HG03095 (cell line): ENCODE measurements at regions not wholly inside any gene's neighbourhood (a gene's known extent, or its start where the extent isn't known, plus 50 kb on each side); places are given as distances from the start of the nearest gene placed in this dataset.
"Not testable (repeated sequence)": the region's sequence is repeated elsewhere in the genome, so short reads cannot be mapped to it uniquely, and the experiment has no call there.

Source experiments
- ATAC-seq: cut with Tn5 transposase; IDR thresholded peaks from one replicate; pipeline ENCODE4 v1.9.1; 2021; ENCODE audit warnings: moderate library complexity; ENCODE audit not compliant: unreplicated experiment

DNA sequence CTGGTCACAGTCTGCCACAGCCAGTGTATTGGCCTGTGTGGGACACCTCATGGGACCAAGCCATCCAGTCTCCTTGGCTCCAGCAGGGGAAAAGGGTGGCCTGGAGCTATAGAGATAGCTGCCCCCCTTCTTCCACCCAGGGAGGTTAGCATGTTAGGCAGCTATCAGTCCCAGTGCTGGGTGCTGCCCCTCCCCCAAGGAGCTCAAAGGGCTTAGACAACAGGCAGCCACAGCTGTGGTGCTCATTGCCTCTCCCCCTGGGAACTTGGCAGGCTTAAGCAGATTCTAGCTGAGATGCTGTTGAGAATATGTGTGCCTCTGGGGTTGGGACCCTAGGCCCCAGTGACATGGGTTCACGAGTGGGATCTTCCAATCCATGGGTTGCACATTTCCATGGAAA lies 226.0 kb upstream of the PTGER4 start:
- no peak for ATAC-seq

DNA sequence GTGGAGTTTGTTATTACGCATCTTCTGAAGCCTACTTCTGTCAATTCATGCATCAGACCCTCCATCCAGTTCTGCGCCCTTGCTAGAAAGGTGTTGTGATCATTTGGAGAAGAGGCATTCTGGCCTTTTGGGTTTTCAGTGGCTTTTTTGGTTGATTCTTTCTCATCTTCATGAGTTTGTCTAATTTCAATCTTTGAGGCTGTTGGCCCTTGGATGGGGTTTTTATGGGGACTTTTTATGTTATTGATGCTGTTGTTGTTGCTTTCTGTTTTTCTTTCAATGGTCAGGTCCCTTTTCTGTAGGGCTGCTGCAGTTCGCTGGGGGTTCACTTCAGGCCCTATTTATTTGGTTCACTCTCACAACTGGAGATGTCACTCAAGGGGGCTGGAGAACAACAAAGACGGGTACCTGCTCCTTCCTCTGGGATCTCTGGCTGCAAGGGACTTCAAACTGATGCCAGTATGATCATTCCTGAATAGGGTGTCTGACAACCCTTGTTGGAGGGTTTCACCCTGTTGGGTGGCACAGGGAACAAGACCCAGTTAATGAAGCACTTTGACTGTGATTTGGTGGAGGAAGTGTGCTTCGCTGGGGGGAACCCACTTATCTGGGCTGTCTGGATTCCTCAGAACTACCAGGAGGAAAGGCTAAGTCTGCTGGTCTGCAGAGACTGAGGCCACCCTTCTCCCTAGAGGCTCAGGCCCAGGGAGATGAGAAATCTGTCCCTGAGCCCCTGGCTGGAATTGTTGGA lies 226.7 kb upstream of the PTGER4 start:
- ATAC-seq, result no peak

DNA sequence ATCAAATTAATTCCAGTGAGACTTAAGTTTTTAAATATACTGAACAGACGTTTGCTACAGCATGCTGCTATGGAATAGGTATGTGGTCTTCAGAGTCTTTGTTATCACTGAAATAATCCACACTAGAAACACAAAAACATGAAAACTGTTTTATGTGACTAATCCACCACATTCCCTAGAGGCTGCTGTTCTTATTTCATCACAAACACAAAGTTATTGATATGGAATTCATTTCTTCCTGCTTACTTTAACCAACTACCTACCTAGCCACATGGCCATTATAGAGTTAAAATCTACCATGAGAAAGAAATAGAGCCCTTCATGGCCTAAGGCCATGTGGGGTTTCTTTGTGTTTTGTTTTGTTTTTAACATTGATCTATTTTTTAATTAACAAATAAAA lies 232.3 kb upstream of the PTGER4 start:
- no peak for ATAC-seq

DNA sequence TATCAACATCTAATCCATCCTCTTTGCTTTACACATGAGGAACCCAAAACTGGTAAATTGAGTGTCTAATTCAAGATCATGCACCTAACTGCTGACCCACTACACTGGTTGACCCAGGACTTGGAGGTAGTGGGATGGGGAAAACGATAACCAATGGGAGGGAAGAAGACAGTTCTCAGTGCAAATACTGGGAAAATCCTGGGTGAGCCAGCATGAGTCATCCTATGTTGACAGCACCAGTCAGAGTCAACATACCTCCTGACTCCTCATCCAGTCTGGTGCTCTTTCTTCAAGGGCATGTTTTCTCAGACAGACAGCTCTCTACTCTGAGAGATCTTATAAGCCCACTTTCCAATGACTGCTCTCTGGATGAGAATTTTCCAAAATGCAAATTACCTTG lies 232.8 kb upstream of the PTGER4 start:
- ATAC-seq, result no peak

- no peak for ATAC-seq
These were observed 237.4 kb upstream of the PTGER4 start for GRCh38 chr5:40442346-40442745.

GRCh38 chr5:40441733-40442132 lies 238.0 kb upstream of the PTGER4 start:
- ATAC-seq, result no peak

DNA sequence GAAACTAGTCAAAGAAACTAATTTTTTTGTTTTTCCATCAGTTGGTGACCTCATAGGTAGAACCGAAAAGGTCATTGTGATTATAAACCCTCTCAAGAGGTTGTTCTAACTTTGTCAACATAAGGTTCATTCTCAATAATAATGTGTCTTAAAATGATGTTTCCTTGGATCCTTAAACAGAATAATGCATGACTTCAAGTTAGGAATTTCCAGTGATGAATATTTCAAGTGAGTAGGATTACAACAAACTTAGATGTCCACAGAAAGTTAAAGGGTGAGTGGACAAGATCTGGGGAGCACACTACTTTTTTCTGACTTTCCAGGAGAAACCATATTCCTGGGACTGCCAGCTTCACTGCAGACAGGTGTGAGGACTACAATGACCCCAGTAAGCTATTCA lies 239.0 kb upstream of the PTGER4 start:
- no peak for ATAC-seq

GRCh38 chr5:40439103-40439502 lies 240.6 kb upstream of the PTGER4 start:
- ATAC-seq, result not testable (repeated sequence)

- ATAC-seq, result not testable (repeated sequence)
These were observed 241.1 kb upstream of the PTGER4 start for GRCh38 chr5:40438646-40439045.

GRCh38 chr5:40437452-40437861 lies 242.3 kb upstream of the PTGER4 start:
- peak; percentile 59 for ATAC-seq

- ATAC-seq, result peak; percentile 59
These were observed 243.0 kb upstream of the PTGER4 start for GRCh38 chr5:40436535-40437237.

DNA sequence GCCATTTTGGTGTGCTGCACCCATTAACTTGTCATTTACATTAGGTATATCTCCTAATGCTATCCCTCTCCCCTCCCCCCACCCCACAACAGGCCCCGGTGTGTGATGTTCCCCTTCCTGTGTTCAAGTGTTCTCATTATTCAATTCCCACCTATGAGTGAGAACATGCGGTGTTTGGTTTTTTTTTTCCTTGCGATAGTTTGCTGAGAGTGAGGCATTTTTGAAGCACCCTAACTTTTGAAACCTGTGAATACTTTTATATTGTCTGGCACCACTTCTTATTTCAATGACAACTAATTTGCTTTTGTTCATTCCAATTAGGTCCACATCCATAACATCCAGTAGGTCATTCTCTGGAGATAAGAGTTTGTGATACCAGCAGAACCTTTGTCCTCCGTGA lies 244.0 kb upstream of the PTGER4 start:
- ATAC-seq, result not testable (repeated sequence)

GRCh38 chr5:40432836-40433235 lies 246.9 kb upstream of the PTGER4 start:
- no peak for ATAC-seq

GRCh38 chr5:40431734-40432133 lies 248.0 kb upstream of the PTGER4 start:
- ATAC-seq, result no peak

- no peak for ATAC-seq
These were observed 249.5 kb upstream of the PTGER4 start for GRCh38 chr5:40430101-40430710.

DNA sequence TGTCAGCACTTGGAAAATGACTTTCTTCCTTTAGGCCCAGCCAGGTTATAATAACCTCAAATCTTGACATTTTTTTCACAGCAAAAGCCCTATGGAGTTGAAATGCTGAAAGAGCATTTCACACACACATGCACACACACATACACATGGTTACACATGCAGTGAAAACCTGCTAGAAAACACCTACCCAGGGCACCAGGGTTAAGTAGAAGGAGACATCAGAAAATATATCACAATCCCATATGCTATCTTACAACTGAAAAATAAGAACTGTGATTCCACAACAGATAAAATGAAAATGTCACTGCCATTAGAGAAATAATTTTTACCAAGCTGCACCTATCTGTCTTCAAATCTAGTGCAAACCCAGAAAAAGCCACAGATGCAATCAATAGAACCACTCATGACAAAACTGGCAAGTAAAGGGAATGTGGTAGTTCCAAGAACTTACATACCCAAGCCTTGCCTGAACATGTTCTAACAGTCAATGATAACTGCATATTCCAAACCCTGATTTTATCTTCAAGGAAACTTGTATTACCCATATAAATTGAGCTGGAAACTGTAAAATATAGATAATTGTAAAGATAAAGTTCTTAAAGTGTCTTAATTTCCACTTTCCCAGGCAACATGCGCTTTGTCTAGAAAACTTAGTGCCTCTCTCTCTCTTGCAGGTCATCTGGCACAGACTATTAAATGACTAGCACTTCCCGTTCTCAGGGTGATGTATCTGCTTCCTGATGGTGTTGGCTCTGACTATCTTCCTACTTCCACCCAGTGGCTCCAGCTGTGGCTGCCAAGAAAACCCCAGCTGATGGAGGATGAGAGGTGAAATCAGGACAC lies 250.2 kb upstream of the PTGER4 start:
- ATAC-seq, result no peak

GRCh38 chr5:40428815-40429214 lies 250.9 kb upstream of the PTGER4 start:
- no peak for ATAC-seq

DNA sequence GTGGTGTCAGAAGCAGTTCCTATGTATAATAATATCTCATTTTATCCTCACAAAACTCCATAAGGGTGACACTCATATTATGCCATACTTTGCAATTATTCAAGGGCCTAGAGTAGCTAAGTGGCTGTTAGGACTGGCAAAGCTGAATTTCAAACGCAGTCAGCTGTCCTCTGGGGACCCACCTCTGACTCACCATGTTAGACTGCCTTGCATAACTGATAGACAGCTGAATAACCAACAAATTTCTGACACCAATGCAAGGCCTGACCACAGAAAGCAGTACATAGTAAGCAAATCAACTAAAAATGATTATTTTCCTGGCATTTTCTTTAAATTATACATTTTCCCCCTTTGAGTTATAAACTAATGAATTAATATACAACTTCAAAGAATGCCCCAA lies 251.6 kb upstream of the PTGER4 start:
- ATAC-seq, result peak; percentile 60

DNA sequence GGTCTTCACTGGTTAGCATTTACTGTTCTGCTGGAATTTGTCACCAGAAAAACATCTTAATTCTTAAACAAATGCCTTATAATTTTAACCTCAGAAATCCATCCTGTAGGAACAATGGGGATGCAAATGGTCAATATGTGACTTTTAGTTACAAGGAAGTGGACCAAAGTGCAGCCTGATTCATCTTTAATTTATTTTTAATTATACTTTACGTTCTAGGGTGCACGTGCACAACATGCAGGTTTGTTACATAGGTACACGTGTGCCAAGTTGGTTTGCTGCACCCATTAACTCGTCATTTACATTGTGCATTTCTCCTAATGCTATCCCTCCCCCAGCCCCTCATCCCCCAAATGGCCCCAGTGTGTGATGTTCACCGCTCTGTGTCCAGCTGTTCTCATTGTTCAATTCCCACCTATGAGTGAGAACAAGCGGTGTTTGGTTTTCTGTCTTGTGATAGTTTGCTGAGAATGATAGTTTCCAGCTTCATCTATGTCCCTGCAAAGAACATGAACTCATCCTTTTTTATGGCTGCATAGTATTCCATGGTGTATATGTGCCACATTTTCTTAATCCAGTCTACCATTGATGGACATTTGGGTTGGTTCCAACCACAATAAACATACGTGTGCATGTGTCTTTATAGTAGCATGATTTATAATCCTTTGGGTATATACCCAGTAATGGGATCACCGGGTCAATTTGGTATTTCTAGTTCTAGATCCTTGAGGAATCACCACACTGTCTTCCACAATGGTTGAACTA lies 262.5 kb upstream of the PTGER4 start:
- ATAC-seq, result not testable (repeated sequence)

DNA sequence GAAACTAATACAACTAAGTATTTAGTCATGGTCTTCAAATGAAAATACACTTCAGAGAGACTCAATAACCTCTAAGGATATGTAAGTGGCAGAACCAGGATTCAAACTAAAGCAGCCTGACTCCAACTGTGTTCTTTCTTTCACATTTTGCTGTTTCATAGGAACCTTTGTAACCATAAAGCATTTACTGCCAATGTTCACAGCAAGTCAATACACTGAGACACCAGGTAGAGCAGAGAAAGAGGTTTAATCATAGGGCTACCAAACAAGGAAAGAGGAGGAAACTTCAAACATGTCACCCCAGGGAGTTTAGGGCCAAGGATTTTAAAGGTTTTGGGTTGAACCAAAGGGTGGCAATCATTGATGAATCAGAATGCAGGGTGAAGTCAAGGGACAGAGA lies 263.1 kb upstream of the PTGER4 start:
- ATAC-seq, result no peak
